KBM-7 (cell line): ENCODE measurements at regions not wholly inside any gene's neighbourhood (a gene's known extent, or its start where the extent isn't known, plus 50 kb on each side); places are given as distances from the start of the nearest gene placed in this dataset.

Source experiments
- DNase-seq: peaks from one replicate; pipeline ENCODE4 v3.0.0-alpha.2; 2015
- in situ Hi-C: fragments of 300-500 bp; cut with MboI; formaldehyde crosslinking; loops from 2 replicates; pipeline ENCODE4 v1.14.3; 2020; ENCODE audit warnings: low sequenced_read_pairs, low pct_unique_long_range_greater_than_20kb, mixed read lengths

- no peak for DNase-seq
- in situ Hi-C loops, result no loop called here
These were observed 550.1 kb downstream of the SOX6 start for GRCh38 chr11:15806217-15806616.

- in situ Hi-C loops, result no loop called here
- DNase-seq, result no peak
These were observed 548.5 kb downstream of the SOX6 start for GRCh38 chr11:15807827-15808226.

- in situ Hi-C loops, result no loop called here
- no peak for DNase-seq
These were observed 546.3 kb downstream of the SOX6 start for GRCh38 chr11:15810082-15810481.

- DNase-seq, result no peak
- in situ Hi-C loops, result no loop called here
These were observed 545.8 kb downstream of the SOX6 start for GRCh38 chr11:15810525-15810924.

GRCh38 chr11:15815246-15816195, 540.8 kb downstream of the SOX6 start:
- in situ Hi-C loops, result no loop called here
- DNase-seq, result no peak

GRCh38 chr11:15816260-15816871, 540.0 kb downstream of the SOX6 start:
- no peak for DNase-seq
- in situ Hi-C loops, result no loop called here

- in situ Hi-C loops, result no loop called here
- DNase-seq, result no peak
These were observed 539.3 kb downstream of the SOX6 start for GRCh38 chr11:15817001-15817400.

GRCh38 chr11:15818132-15818842, 538.1 kb downstream of the SOX6 start:
- in situ Hi-C loops, result no loop called here
- no peak for DNase-seq

GRCh38 chr11:15819679-15820286, 536.6 kb downstream of the SOX6 start:
- in situ Hi-C loops, result no loop called here
- peak; percentile 53 for DNase-seq

- no peak for DNase-seq
- in situ Hi-C loops, result no loop called here
These were observed 534.9 kb downstream of the SOX6 start for GRCh38 chr11:15821451-15821850.

- in situ Hi-C loops, result no loop called here
- no peak for DNase-seq
These were observed 532.3 kb downstream of the SOX6 start for GRCh38 chr11:15824060-15824459.

GRCh38 chr11:15825976-15826650, 530.2 kb downstream of the SOX6 start:
- no peak for DNase-seq
- in situ Hi-C loops, result no loop called here

- DNase-seq, result peak; percentile 30
- in situ Hi-C loops, result no loop called here
These were observed 529.5 kb downstream of the SOX6 start for GRCh38 chr11:15826826-15827225.

- DNase-seq, result no peak
- in situ Hi-C loops, result no loop called here
These were observed 528.0 kb downstream of the SOX6 start for GRCh38 chr11:15828215-15828853.

GRCh38 chr11:15829312-15829711, 527.0 kb downstream of the SOX6 start:
- no peak for DNase-seq
- in situ Hi-C loops, result no loop called here

GRCh38 chr11:15830741-15831428, 525.5 kb downstream of the SOX6 start:
- in situ Hi-C loops, result no loop called here
- no peak for DNase-seq

- DNase-seq, result no peak
- in situ Hi-C loops, result no loop called here
These were observed 520.4 kb downstream of the SOX6 start for GRCh38 chr11:15835788-15836411.

- in situ Hi-C loops, result no loop called here
- no peak for DNase-seq
These were observed 519.6 kb downstream of the SOX6 start for GRCh38 chr11:15836795-15837194.
